K562 (cell line): ENCODE measurements at regions not wholly inside any gene's neighbourhood (a gene's known extent, or its start where the extent isn't known, plus 50 kb on each side); places are given as distances from the start of the nearest gene placed in this dataset.

Source experiments
- ATAC-seq: fragments of 200-7000 bp; cut with Tn5 transposase; 3 replicates; pipeline ENCODE4 v1.9.1; 2020; ENCODE audit warnings: moderate library complexity
- BruUV-seq: library from RNA; stranded (reverse); fragments of 400-500 nt; replicated peaks from 2 replicates; lab custom pipeline; 2021; lab: Mats Ljungman, UMichigan
- CTCF ChIA-PET: fragments of 300-600 bp; formaldehyde crosslinking; extraction: SDS; loops from one replicate; lab custom pipeline; 2021; ENCODE audit warnings: low intra/inter-chr PET ratio; lab: Yijun Ruan, JAX
- POLR2A ChIA-PET: fragments of 300-600, 350-650 bp; sonication (Branson Sonifier 250); formaldehyde crosslinking; extraction: SDS; loops from one replicate; lab custom pipeline; 2021; ENCODE audit warnings: antibody characterized with exemption, inconsistent platforms; lab: Yijun Ruan, JAX
- DNase-seq, 4 experiments: peaks; one replicate each; pipeline versions ENCODE4 v3.0.0 to v3.0.0-alpha.2; 2011 to 2018; ENCODE audit warnings: low spot score in 3 of 4, mixed read lengths in 3 of 4; ENCODE audit errors: extremely low read depth in 1 of 4
- FAIRE-seq: peaks from 2 replicates; lab custom pipeline; 2011; peaks lifted over from hg19 to GRCh38; lab: Jason Lieb, UNC
- H2AFZ ChIP-seq: 2 replicates; pipeline ENCODE4 v1.6.0; 2011; ENCODE audit warnings: low read depth, low read length, control low read depth, inconsistent platforms
- H3K27ac ChIP-seq: fragments of 200-600 bp; 3 replicates; pipeline ENCODE4 v1.8.0; 2011; ENCODE audit warnings: low read depth, mild to moderate bottlenecking, control low read depth, inconsistent platforms, low read length, moderate library complexity, mixed read lengths; ENCODE audit errors: extremely low read depth
- H3K27me3 ChIP-seq, 2 experiments: fragments of 300-600 bp in 1 of 2; 2 replicates in 1 of 2; 3 replicates in 1 of 2; pipeline versions ENCODE4 v1.6.0 to v1.8.0; 2011; ENCODE audit warnings: inconsistent platforms in 2 of 2, low read length in 2 of 2, mild to moderate bottlenecking in 1 of 2, mixed read lengths in 1 of 2, moderate library complexity in 1 of 2; ENCODE audit not compliant: control insufficient read depth in 2 of 2, insufficient read depth in 2 of 2
- H3K36me3 ChIP-seq: fragments of 300-600 bp; 3 replicates; pipeline ENCODE4 v1.8.0; 2011; ENCODE audit warnings: mild to moderate bottlenecking, low read length, inconsistent platforms; ENCODE audit not compliant: control insufficient read depth, insufficient read depth
- H3K4me1 ChIP-seq, 2 experiments: fragments of 200-600 bp in 1 of 2; replicated peaks in 1 of 2; 2 replicates in 1 of 2; 3 replicates in 1 of 2; pipeline versions ENCODE4 v1.5.1 to v1.8.0; 2011; ENCODE audit warnings: inconsistent platforms in 2 of 2, low read length in 2 of 2, mild to moderate bottlenecking in 1 of 2, mixed read lengths in 1 of 2, moderate library complexity in 1 of 2; ENCODE audit not compliant: control insufficient read depth in 2 of 2, insufficient read depth in 2 of 2
- H3K4me2 ChIP-seq: 2 replicates; pipeline ENCODE4 v1.6.1; 2011; ENCODE audit warnings: low read length, control low read depth, inconsistent platforms, mixed read lengths; ENCODE audit not compliant: insufficient read depth
- H3K4me3 ChIP-seq: fragments of 200-600 bp; sonication (generic), shearing (Covaris generic); 2 replicates; pipeline ENCODE4 v1.5.1; 2016; ENCODE audit warnings: control low read depth, inconsistent platforms
- H3K79me2 ChIP-seq: fragments of 200-600 bp; 3 replicates; pipeline ENCODE4 v1.8.0; 2011; ENCODE audit warnings: low read length, inconsistent platforms; ENCODE audit not compliant: control insufficient read depth, insufficient read depth
- H3K9ac ChIP-seq, 2 experiments: 2 replicates each; pipeline versions ENCODE4 v1.6.0 to v1.6.1; 2011; ENCODE audit warnings: low read depth in 2 of 2, low read length in 2 of 2, control low read depth in 1 of 2, inconsistent platforms in 1 of 2, mild to moderate bottlenecking in 1 of 2, mixed read lengths in 1 of 2; ENCODE audit not compliant: insufficient read depth in 1 of 2
- H3K9me1 ChIP-seq: one replicate; pipeline ENCODE4 v1.6.0; 2011; ENCODE audit warnings: inconsistent platforms, mild to moderate bottlenecking, low read length, moderate library complexity; ENCODE audit not compliant: control insufficient read depth, insufficient read depth
- H3K9me3 ChIP-seq: replicated peaks from 2 replicates; pipeline ENCODE4 v1.5.1; 2011; ENCODE audit warnings: low read depth, low read length, inconsistent platforms; ENCODE audit not compliant: control insufficient read depth, insufficient read depth
- H4K20me1 ChIP-seq: replicated peaks from 2 replicates; pipeline ENCODE4 v1.6.1; 2011; ENCODE audit warnings: low read length, inconsistent platforms, mixed read lengths; ENCODE audit not compliant: control insufficient read depth, insufficient read depth
- CCNT2 ChIP-seq: IDR thresholded peaks from 2 replicates; pipeline ENCODE4 v1.6.1; 2011; ENCODE audit warnings: borderline replicate concordance, low read depth, mild to moderate bottlenecking, moderate library complexity, mixed read lengths, low read length; ENCODE audit not compliant: insufficient read length; ENCODE audit errors: extremely low read depth
- CHCHD3 ChIP-seq: fragments of 250-450 bp; sonication (Bioruptor Pico); IDR thresholded peaks from 2 replicates; pipeline ENCODE4 v2.1.2; 2022; ENCODE audit warnings: mild to moderate bottlenecking
- CREBBP ChIP-seq: IDR thresholded peaks from one replicate; pipeline ENCODE4 v1.6.1; 2012; ENCODE audit warnings: low read depth, mild to moderate bottlenecking, control low read depth, inconsistent platforms, low read length
- ELF4 ChIP-seq: fragments of 450-650 bp; formaldehyde crosslinking; IDR thresholded peaks from 2 replicates; pipeline ENCODE4 v1.4.0; 2022; ENCODE audit warnings: missing genetic modification characterization
- KDM4B ChIP-seq, 2 experiments: fragments of 450-650 bp in 1 of 2; sonication (generic) in 1 of 2; IDR thresholded peaks; 2 replicates each; pipeline ENCODE4 v1.6.1; 2016 to 2017; ENCODE audit warnings: borderline replicate concordance in 2 of 2, antibody characterized with exemption in 1 of 2, low read depth in 1 of 2, mild to moderate bottlenecking in 1 of 2
- MYNN ChIP-seq, 2 experiments: sonication (generic); formaldehyde crosslinking in 1 of 2; IDR thresholded peaks; 2 replicates each; pipeline versions ENCODE4 v1.5.0 to v1.6.1; 2016 to 2020; ENCODE audit warnings: antibody characterized with exemption in 1 of 2, missing genetic modification reagents in 1 of 2
- NFE2 ChIP-seq: IDR thresholded peaks from 2 replicates; pipeline ENCODE4 v1.6.1; 2014; ENCODE audit warnings: antibody characterized with exemption, low read depth
- STAT6 ChIP-seq: sonication (generic); formaldehyde crosslinking; IDR thresholded peaks from 2 replicates; pipeline ENCODE4 v1.8.1; 2023; ENCODE audit warnings: mild to moderate bottlenecking, missing genetic modification reagents
- ZBTB33 ChIP-seq: sonication (generic); formaldehyde crosslinking; IDR thresholded peaks from 2 replicates; pipeline ENCODE4 v1.8.1; 2023; ENCODE audit warnings: mild to moderate bottlenecking, missing genetic modification reagents
- ZNF146 ChIP-seq: IDR thresholded peaks from one replicate; pipeline ENCODE4 v1.6.1; 2018; ENCODE audit warnings: missing compliant biosample characterization; ENCODE audit not compliant: unreplicated experiment
- ZNF717 ChIP-seq: fragments of 250-450 bp; sonication (Bioruptor Pico); IDR thresholded peaks from 2 replicates; pipeline ENCODE4 v1.5.0; 2021
- WGBS: fragments of 100-300 bp; shearing (Covaris generic); methylation state at CpG from one replicate; pipeline ENCODE4 v1.1.6; 2016; ENCODE audit warnings: low coverage, mixed read lengths; ENCODE audit not compliant: insufficient coverage; ENCODE audit errors: missing lambda C conversion rate; 5-methylcytosine and 5-hydroxymethylcytosine counted together
- in situ Hi-C: fragments of 300-500 bp; cut with MboI; formaldehyde crosslinking; loops from 4 replicates; pipeline ENCODE4 v1.15.0; 2018; ENCODE audit warnings: inconsistent platforms, mixed read lengths
- intact Hi-C: fragments of 100-400 bp; cut with micrococcal nuclease; formaldehyde crosslinking; loops from 2 replicates; pipeline ENCODE4 v1.14.2; 2022
- TF ChIP-seq, protein P1 (sequence below): sonication (generic); formaldehyde crosslinking; IDR thresholded peaks from 2 replicates; pipeline ENCODE4 v1.8.0; 2022; ENCODE audit warnings: missing genetic modification reagents, mild to moderate bottlenecking, borderline replicate concordance
- TF ChIP-seq, protein P2 (sequence below): fragments of 250-450 bp; sonication (Bioruptor Pico); IDR thresholded peaks from 2 replicates; pipeline ENCODE4 v1.5.0; 2022; ENCODE audit warnings: mild to moderate bottlenecking

GRCh38 chr1:219372916-219373615 lies 199.4 kb downstream of the LYPLAL1 start:
- POLR2A ChIA-PET: interaction anchor here (0.5 to 0.8 kb wide), 3 partner anchors 22 to 46 kb away, joined by 3 read pairs; no protein-coding TSS in a partner anchor
- no TSS peak for BruUV-seq
- 3% methylated on average over 6 of the region's 6 CpGs for WGBS

More at GRCh38 chr1:219372916-219373615, 199.4 kb downstream of the LYPLAL1 start:
- Histone ChIP-seq H3K4me2 (no peak overlapping the region), H4K20me1 (no peaks in the 10 kb centered on the region), H3K27me3 (no peaks in the 10 kb centered on the region), H3K79me2 (no peaks in the 10 kb centered on the region), H3K4me1 (no peaks in the 10 kb centered on the region), H3K9me1 (no peaks in the 10 kb centered on the region), H3K9me3 (no peaks in the 10 kb centered on the region), H3K9ac (no peak overlapping the region), H3K36me3 (no peaks in the 10 kb centered on the region)
- intact Hi-C loops: no loop called here
- CTCF ChIA-PET: no interaction called here
- no peak for TF ChIP-seq ZNF146 (CRISPR knock-in tag)
- no peak for TF ChIP-seq CCNT2
- TF ChIP-seq STAT6 (CRISPR knock-in tag): no peak
- no peak for TF ChIP-seq ELF4
- TF ChIP-seq CREBBP: no peak
- TF ChIP-seq MYNN (IDR thresholded peaks at IDR 0.05): no peak
- TF ChIP-seq MYNN (CRISPR knock-in tag; IDR thresholded peaks at IDR 0.05): no peak
- TF ChIP-seq, protein P1, sequence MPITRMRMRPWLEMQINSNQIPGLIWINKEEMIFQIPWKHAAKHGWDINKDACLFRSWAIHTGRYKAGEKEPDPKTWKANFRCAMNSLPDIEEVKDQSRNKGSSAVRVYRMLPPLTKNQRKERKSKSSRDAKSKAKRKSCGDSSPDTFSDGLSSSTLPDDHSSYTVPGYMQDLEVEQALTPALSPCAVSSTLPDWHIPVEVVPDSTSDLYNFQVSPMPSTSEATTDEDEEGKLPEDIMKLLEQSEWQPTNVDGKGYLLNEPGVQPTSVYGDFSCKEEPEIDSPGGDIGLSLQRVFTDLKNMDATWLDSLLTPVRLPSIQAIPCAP (CRISPR knock-in tag): no peak
- no peak for TF ChIP-seq ZNF717 (CRISPR knock-in tag)
- no peak for TF ChIP-seq KDM4B (IDR thresholded peaks at IDR 0.05; ENCODE audit: borderline replicate concordance in 2 of 2, low read depth in 1 of 2)
- TF ChIP-seq, protein P2, sequence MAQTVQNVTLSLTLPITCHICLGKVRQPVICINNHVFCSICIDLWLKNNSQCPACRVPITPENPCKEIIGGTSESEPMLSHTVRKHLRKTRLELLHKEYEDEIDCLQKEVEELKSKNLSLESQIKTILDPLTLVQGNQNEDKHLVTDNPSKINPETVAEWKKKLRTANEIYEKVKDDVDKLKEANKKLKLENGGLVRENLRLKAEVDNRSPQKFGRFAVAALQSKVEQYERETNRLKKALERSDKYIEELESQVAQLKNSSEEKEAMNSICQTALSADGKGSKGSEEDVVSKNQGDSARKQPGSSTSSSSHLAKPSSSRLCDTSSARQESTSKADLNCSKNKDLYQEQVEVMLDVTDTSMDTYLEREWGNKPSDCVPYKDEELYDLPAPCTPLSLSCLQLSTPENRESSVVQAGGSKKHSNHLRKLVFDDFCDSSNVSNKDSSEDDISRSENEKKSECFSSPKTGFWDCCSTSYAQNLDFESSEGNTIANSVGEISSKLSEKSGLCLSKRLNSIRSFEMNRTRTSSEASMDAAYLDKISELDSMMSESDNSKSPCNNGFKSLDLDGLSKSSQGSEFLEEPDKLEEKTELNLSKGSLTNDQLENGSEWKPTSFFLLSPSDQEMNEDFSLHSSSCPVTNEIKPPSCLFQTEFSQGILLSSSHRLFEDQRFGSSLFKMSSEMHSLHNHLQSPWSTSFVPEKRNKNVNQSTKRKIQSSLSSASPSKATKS (CRISPR knock-in tag): no peak
- no peak for TF ChIP-seq ZBTB33 (CRISPR knock-in tag)
- no peak for TF ChIP-seq CHCHD3 (CRISPR knock-in tag)
- no peak for TF ChIP-seq NFE2
- TF ChIP-seq, all 486 proteins: peak for 0
- Histone ChIP-seq H2AFZ (no peak overlapping the region), H3K27ac (no peak overlapping the region), H3K4me3 (no peak overlapping the region)
- in situ Hi-C loops: no loop called here
- no peak for DNase-seq
- no peak for FAIRE-seq
- no peak for ATAC-seq
